HL-60 (cell line): ENCODE measurements at regions not wholly inside any gene's neighbourhood (a gene's known extent, or its start where the extent isn't known, plus 50 kb on each side); places are given as distances from the start of the nearest gene placed in this dataset.

ENCODE experiments used
- POLR2AphosphoS5 ChIP-seq: IDR thresholded peaks from 2 replicates; pipeline ENCODE4 v1.6.1; 2012; ENCODE audit warnings: low read depth
- REST ChIP-seq: IDR thresholded peaks from 2 replicates; pipeline ENCODE4 v1.6.1; 2012; ENCODE audit warnings: low read depth; ENCODE audit not compliant: insufficient replicate concordance
- TF ChIP-seq, protein P1 (sequence below): IDR thresholded peaks from one replicate; pipeline ENCODE4 v1.5.1; 2011; ENCODE audit warnings: low read length, control low read depth, inconsistent platforms; ENCODE audit not compliant: insufficient read depth

- TF ChIP-seq, protein P1, sequence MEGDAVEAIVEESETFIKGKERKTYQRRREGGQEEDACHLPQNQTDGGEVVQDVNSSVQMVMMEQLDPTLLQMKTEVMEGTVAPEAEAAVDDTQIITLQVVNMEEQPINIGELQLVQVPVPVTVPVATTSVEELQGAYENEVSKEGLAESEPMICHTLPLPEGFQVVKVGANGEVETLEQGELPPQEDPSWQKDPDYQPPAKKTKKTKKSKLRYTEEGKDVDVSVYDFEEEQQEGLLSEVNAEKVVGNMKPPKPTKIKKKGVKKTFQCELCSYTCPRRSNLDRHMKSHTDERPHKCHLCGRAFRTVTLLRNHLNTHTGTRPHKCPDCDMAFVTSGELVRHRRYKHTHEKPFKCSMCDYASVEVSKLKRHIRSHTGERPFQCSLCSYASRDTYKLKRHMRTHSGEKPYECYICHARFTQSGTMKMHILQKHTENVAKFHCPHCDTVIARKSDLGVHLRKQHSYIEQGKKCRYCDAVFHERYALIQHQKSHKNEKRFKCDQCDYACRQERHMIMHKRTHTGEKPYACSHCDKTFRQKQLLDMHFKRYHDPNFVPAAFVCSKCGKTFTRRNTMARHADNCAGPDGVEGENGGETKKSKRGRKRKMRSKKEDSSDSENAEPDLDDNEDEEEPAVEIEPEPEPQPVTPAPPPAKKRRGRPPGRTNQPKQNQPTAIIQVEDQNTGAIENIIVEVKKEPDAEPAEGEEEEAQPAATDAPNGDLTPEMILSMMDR: no peak
- TF ChIP-seq REST (no peak), POLR2AphosphoS5 (no peak)
Observed at GRCh38 chr7:52525772-52526341, 509.6 kb upstream of the POM121L12 start.
